GM21390 (cell line): ENCODE measurements at regions not wholly inside any gene's neighbourhood (a gene's known extent, or its start where the extent isn't known, plus 50 kb on each side); places are given as distances from the start of the nearest gene placed in this dataset.
"Not testable (repeated sequence)": the region's sequence is repeated elsewhere in the genome, so short reads cannot be mapped to it uniquely, and the experiment has no call there.

Source experiments
- ATAC-seq: cut with Tn5 transposase; IDR thresholded peaks from one replicate; pipeline ENCODE4 v1.9.1; 2021; ENCODE audit not compliant: unreplicated experiment

GRCh38 chr16:63890081-63890480 is 1231.8 kb downstream of the CDH11 start:
- no peak for ATAC-seq

- ATAC-seq, result no peak
These were observed 1238.8 kb downstream of the CDH11 start for GRCh38 chr16:63883091-63883490.

GRCh38 chr16:63882576-63882975 is 1239.3 kb downstream of the CDH11 start:
- ATAC-seq, result no peak

GRCh38 chr16:63880948-63881347 is 1240.9 kb downstream of the CDH11 start:
- no peak for ATAC-seq

DNA sequence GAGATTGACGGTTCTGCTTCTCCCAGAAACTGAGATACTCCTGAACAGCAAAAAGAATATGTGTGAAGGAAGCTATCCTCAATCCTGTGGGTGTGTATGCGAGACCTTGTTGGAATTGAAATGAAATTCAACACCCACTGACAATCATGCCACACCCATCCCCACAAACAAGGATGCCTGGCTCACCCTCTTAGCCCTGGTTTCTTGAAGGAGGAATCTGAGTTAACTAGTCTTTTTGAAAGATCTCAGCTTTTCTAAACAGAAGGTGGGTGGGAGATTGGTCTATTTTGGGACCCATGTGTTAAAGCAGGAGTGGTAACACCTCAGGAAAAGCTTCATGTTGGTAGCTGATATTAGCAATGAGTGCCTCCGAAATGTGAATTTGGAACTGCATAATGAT is 1244.5 kb downstream of the CDH11 start:
- ATAC-seq, result no peak

- no peak for ATAC-seq
These were observed 1245.8 kb downstream of the CDH11 start for GRCh38 chr16:63876103-63876502.

GRCh38 chr16:63860700-63861099 is 1261.2 kb downstream of the CDH11 start:
- not testable (repeated sequence) for ATAC-seq

- ATAC-seq, result no peak
These were observed 1265.3 kb downstream of the CDH11 start for GRCh38 chr16:63856537-63856936.

DNA sequence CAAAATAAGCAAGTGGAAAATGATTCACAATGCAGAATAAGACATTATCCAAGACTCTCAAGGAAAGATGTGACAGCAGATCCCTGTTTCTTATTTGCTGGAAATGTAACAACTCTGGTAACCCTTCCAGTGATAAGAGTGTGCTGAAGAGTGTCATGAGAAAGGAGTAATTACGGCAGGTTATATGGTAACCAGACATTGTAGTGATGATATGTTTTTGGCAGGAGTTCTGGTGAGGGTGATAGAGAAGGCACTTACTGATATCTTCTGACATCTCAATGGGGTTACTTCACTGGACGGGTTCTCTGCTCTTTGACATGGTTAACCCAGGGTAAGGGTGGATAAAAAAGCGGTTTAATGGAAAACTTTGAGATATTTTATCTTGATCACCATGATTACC is 1270.9 kb downstream of the CDH11 start:
- ATAC-seq, result no peak

DNA sequence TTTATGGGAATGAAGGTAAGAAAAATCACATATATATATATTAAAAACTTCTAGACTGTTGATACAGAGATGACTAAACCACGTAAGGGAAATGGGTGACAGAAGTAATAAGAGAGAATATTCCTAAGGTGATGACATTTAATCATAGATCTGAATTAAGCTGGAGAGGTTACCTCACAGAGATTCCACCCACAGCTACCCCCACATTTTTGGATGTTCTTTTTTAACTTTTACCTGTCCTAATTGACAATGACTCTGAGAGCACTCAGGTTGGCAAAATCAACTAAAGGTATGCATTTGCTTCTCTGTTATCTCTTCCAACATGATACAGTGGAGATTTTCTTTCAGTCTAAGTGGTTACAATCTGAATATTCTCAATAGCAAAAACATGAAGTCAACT is 1280.6 kb downstream of the CDH11 start:
- no peak for ATAC-seq

DNA sequence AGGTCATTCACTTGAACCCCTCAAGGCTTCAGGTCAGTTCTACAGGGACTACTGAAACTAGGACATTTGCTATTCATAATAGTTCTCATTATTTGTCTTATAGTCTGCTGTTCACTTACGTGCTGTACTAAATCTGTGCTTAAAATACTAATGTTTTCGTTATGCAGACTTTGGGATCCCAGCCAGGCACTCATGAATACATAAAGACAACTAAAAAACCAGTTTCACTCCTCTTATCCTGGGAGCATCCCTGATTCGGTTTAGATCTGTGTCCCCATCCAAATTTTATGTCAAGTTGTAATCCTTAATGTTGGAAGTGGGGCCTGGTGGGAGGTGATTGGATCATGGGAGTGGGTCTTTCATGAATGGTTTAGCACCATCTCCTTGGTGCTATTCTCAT is 1291.8 kb downstream of the CDH11 start:
- no peak for ATAC-seq

- ATAC-seq, result no peak
These were observed 1299.0 kb downstream of the CDH11 start for GRCh38 chr16:63822818-63823217.

- no peak for ATAC-seq
These were observed 1305.6 kb downstream of the CDH11 start for GRCh38 chr16:63816276-63816675.

DNA sequence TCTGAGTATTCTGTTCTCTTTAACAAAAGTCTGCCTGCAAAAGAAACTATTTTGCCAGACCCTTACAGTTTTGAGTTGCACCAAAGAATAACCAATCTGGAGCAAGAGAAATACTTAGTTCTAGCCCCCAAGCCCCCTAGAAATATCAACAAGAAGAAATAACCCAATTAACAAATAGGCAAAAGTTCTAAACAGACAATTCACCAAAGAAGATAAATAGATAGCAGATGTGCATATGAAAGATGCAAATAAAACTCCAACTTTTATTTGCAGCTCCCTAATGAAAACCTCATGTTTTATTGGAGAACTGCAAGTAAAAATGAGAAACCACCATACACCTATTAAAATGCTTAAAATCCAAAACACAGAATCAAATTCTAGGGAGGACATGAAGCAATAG is 1308.0 kb downstream of the CDH11 start:
- ATAC-seq, result no peak

DNA sequence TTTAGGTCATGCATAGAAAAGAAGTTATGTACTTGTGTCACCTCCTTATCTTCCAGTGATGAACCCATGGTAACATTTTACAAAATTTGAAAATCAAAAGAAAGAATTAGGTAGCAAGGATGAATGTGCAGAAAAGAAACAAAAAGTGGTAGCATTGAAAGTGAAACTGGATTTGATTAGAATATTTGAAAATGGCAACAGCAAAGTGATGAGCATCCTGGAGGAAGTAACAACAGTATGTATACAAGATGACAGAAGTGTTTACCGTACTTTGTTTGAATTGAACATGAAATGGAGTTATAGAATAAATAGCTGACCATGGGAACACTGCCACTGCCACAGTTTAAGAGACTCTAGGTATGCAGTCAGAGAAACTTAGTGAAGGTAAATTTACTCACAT is 1313.1 kb downstream of the CDH11 start:
- no peak for ATAC-seq

- no peak for ATAC-seq
These were observed 1314.9 kb downstream of the CDH11 start for GRCh38 chr16:63806794-63807506.

- ATAC-seq, result no peak
These were observed 1317.7 kb downstream of the CDH11 start for GRCh38 chr16:63804126-63804525.

DNA sequence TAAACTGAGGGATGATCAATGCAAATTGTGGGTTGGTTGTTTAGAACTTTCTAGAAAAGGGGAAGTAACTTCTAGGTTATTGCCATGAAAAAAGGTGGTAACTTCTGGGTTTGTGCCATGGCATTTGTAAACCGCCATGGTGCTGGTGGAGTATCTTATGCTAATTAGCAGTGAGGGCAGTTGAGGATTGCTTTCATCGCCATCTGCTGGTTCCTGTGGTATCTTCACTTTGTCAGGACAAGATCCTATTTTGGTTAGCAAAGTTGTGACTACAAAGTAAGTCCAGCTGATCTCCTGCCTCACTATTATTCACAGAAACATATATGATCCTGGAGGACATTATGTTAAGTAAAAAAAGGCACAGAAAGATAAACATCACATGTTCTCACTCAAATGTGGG is 1332.3 kb downstream of the CDH11 start:
- no peak for ATAC-seq

GRCh38 chr16:63787014-63787413 is 1334.8 kb downstream of the CDH11 start:
- no peak for ATAC-seq

DNA sequence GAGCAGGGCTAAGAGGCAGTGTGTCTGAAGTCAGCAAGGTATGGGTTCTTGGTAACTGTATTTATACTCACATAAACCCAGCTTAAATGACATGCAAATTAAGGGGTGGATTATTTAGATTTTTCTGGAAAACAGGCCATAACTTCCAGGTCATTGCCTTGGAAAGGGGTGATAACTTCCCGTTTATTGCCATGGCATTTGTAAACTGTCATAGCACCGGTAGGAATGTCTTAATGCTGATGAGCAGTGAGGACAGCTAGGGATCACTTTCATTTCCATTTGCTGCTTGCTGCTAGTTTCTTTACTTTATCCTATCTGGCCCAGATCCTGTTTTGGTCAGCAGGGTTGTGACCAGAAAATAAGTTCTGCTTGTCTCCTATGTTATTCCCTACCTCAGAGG is 1336.7 kb downstream of the CDH11 start:
- no peak for ATAC-seq

- no peak for ATAC-seq
These were observed 1345.4 kb downstream of the CDH11 start for GRCh38 chr16:63776437-63776836.

DNA sequence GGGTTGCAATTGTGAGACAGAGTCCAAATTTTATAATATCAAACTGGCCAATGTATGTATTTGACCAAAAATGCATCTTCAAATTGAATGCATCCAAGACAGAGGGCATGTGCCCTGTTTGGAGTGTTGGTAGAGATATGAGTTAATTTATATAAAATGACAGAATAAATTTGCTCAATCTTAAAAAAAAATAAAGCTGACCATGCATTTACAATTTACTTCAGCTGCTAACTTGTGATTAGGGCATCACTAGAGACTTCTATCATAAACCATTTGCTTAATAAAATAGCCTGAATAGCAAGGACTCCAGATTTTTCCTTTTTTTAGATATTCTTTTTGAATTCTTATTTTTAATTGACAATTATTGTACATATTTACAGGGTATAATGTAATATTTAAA is 1345.8 kb downstream of the CDH11 start:
- ATAC-seq, result no peak

DNA sequence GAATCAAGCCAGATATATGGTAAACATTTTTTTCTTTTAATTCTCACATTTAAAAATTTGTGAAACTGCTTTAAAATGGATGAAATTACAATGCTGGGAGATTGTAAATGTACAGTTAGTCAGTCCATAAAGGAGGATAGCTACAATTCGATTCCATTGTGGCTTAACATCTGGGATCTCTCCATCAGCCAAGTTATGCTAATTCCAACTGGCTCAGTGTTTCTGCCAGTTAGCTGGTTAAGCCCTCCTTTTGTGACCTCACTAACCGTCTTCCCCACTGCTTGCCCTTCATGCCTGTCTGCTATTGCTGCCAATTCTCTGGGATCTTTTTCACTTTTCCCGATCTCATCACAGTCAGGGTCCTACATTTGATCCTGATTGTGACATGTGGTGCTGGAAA is 1347.6 kb downstream of the CDH11 start:
- ATAC-seq, result no peak
